ENCODE measurements at regions not wholly inside any gene's neighbourhood (a gene's known extent, or its start where the extent isn't known, plus 50 kb on each side); places are given as distances from the start of the nearest gene placed in this dataset.

- H3K27ac ChIP-seq = no peak overlapping the region
- no peak for TF ChIP-seq CTCF (conservative IDR thresholded peaks at IDR 0.05; ENCODE audit: low read depth, low read length)
- H3K4me2 ChIP-seq = no peak overlapping the region
- no peaks in the 10 kb centered on the region for H3K79me2 ChIP-seq (ENCODE audit: insufficient read depth, low read depth)
- H4K20me1 ChIP-seq (ENCODE audit: insufficient read depth) = no peaks in the 10 kb centered on the region
- no peaks in the 10 kb centered on the region for H3K36me3 ChIP-seq (ENCODE audit: insufficient read depth)
- H2AFZ ChIP-seq (ENCODE audit: low read depth) = no peak overlapping the region
- H3K4me1 ChIP-seq (ENCODE audit: low read depth, poor library complexity, severe bottlenecking) = no peaks in the 10 kb centered on the region
- H3K9ac ChIP-seq = no peak overlapping the region
- H3K4me3 ChIP-seq (IDR thresholded peaks at IDR 0.05; ENCODE audit: insufficient read depth, low read depth, low read length) = no peak overlapping the region
- H3K27me3 ChIP-seq (ENCODE audit: insufficient read depth, low read depth) = no peaks in the 10 kb centered on the region
Measured at GRCh38 chr6:100096341-100096740, 102.3 kb upstream of the MCHR2 start.

GRCh38 chr6:100093405-100093804, 99.4 kb upstream of the MCHR2 start:
- no peak overlapping the region for H3K4me3 ChIP-seq (IDR thresholded peaks at IDR 0.05; ENCODE audit: insufficient read depth, low read depth, low read length)
- no peak overlapping the region for H3K9ac ChIP-seq
- no peak for TF ChIP-seq CTCF (conservative IDR thresholded peaks at IDR 0.05; ENCODE audit: low read depth, low read length)
- no peak overlapping the region for H3K4me2 ChIP-seq
- no peaks in the 10 kb centered on the region for H3K27me3 ChIP-seq (ENCODE audit: insufficient read depth, low read depth)
- no peaks in the 10 kb centered on the region for H3K36me3 ChIP-seq (ENCODE audit: insufficient read depth)
- H3K27ac ChIP-seq = no peak overlapping the region
- H4K20me1 ChIP-seq (ENCODE audit: insufficient read depth) = no peaks in the 10 kb centered on the region
- no peak overlapping the region for H2AFZ ChIP-seq (ENCODE audit: low read depth)
- no peaks in the 10 kb centered on the region for H3K4me1 ChIP-seq (ENCODE audit: low read depth, poor library complexity, severe bottlenecking)
- H3K79me2 ChIP-seq (ENCODE audit: insufficient read depth, low read depth) = no peaks in the 10 kb centered on the region

- Histone ChIP-seq H3K4me1 (ENCODE audit: low read depth, poor library complexity, severe bottlenecking) (no peaks in the 10 kb centered on the region), H2AFZ (ENCODE audit: low read depth) (no peak overlapping the region), H3K36me3 (ENCODE audit: insufficient read depth) (no peaks in the 10 kb centered on the region), H3K27me3 (ENCODE audit: insufficient read depth, low read depth) (no peaks in the 10 kb centered on the region), H3K79me2 (ENCODE audit: insufficient read depth, low read depth) (no peaks in the 10 kb centered on the region), H4K20me1 (ENCODE audit: insufficient read depth) (no peaks in the 10 kb centered on the region), H3K4me3 (IDR thresholded peaks at IDR 0.05; ENCODE audit: insufficient read depth, low read depth, low read length) (no peak overlapping the region), H3K4me2 (no peak overlapping the region), H3K27ac (no peak overlapping the region), H3K9ac (no peak overlapping the region)
- no peak for TF ChIP-seq CTCF (conservative IDR thresholded peaks at IDR 0.05; ENCODE audit: low read depth, low read length)
Measured at GRCh38 chr6:100088009-100088408, 94.0 kb upstream of the MCHR2 start.

GRCh38 chr6:100084991-100085364, 91.0 kb upstream of the MCHR2 start:
- Histone ChIP-seq H3K4me2 (no peak overlapping the region), H3K9ac (no peak overlapping the region), H3K4me1 (ENCODE audit: low read depth, poor library complexity, severe bottlenecking) (no peaks in the 10 kb centered on the region), H3K36me3 (ENCODE audit: insufficient read depth) (no peaks in the 10 kb centered on the region), H3K27me3 (ENCODE audit: insufficient read depth, low read depth) (no peaks in the 10 kb centered on the region), H4K20me1 (ENCODE audit: insufficient read depth) (no peaks in the 10 kb centered on the region), H3K27ac (no peak overlapping the region), H3K4me3 (IDR thresholded peaks at IDR 0.05; ENCODE audit: insufficient read depth, low read depth, low read length) (no peak overlapping the region), H3K79me2 (ENCODE audit: insufficient read depth, low read depth) (no peaks in the 10 kb centered on the region), H2AFZ (ENCODE audit: low read depth) (no peak overlapping the region)
- no peak for TF ChIP-seq CTCF (conservative IDR thresholded peaks at IDR 0.05; ENCODE audit: low read depth, low read length)

All from KMS-11 (cell line).